Neural crest cell (in vitro differentiated cells): ENCODE measurements at regions not wholly inside any gene's neighbourhood (a gene's known extent, or its start where the extent isn't known, plus 50 kb on each side); places are given as distances from the start of the nearest gene placed in this dataset.
"Not testable (repeated sequence)": the region's sequence is repeated elsewhere in the genome, so short reads cannot be mapped to it uniquely, and the experiment has no call there.

Experiments used
- DNase-seq: peaks from one replicate; pipeline ENCODE4 v3.0.0; 2021; ENCODE audit warnings: low read depth, mixed read lengths, low spot score
- H3K27ac Mint-ChIP-seq: one replicate; pipeline ENCODE4 v1.8.0; 2021; ENCODE audit warnings: mild to moderate bottlenecking, mixed read lengths; ENCODE audit not compliant: unreplicated experiment
- H3K27me3 Mint-ChIP-seq: 2 replicates; pipeline ENCODE4 v1.8.0; 2021; ENCODE audit warnings: low read depth, mild to moderate bottlenecking, mixed read lengths
- H3K36me3 Mint-ChIP-seq: 2 replicates; pipeline ENCODE4 v1.8.0; 2021; ENCODE audit warnings: low read depth, mild to moderate bottlenecking, mixed read lengths
- H3K4me1 Mint-ChIP-seq: 2 replicates; pipeline ENCODE4 v1.8.0; 2021; ENCODE audit warnings: mixed read lengths
- H3K4me3 Mint-ChIP-seq: one replicate; pipeline ENCODE4 v1.8.0; 2021; ENCODE audit warnings: mild to moderate bottlenecking, mixed read lengths
- H3K9me3 Mint-ChIP-seq: 2 replicates; pipeline ENCODE4 v1.8.0; 2021; ENCODE audit warnings: mixed read lengths
- CTCF ChIP-seq: fragments of 200-600 bp; sonication (generic); conservative IDR thresholded peaks from 2 replicates; pipeline ENCODE4 v1.5.0; 2021; ENCODE audit warnings: antibody characterized with exemption, mild to moderate bottlenecking

DNA sequence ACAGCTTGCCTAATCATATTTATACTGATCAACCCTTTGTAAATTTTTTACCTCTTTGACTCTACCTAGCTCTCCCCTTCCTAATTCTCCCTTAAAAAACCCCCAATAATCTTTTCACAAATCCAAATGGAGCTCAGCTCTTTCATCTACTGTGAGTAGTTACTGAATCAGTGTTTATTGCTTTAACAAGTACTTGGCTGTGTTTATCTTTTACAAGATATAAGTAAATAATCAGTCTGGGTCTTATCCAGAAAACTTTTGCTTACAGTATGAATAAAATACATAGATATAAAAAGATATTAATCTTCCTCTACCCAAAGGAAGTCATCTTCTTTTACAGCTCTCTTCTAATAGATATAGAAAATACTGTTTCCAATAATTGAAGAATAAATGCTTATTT is 366.4 kb downstream of the RAP2B start:
- Mint-ChIP-seq H3K4me1 (no peaks in the 10 kb centered on the region), H3K4me3 (no peak overlapping the region), H3K36me3 (no peaks in the 10 kb centered on the region), H3K27me3 (no peaks in the 10 kb centered on the region), H3K9me3 (no peaks in the 10 kb centered on the region), H3K27ac (no peak overlapping the region)
- TF ChIP-seq CTCF: no peak
- DNase-seq: no peak

DNA sequence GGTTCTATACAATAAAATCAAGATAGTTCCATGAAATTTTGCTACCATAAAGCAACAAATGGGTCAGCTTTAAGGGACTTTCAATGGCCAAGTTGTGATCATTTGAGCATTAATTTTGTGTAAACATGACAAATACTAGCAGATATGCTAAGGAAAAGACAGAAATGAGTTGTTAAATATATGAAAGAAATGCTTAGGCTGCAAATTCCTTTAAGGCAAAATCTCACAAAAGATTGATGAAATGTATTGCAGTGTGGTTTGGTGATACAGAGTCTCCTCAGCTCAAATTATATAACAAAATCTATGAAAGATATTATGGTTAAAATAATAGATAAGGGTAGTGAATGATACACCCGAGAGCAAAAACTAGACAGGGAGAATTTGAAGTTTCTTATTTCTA is 377.2 kb downstream of the RAP2B start:
- H3K27ac Mint-ChIP-seq: no peak overlapping the region
- no peak overlapping the region for H3K4me3 Mint-ChIP-seq
- H3K4me1 Mint-ChIP-seq: no peaks in the 10 kb centered on the region
- no peak for DNase-seq
- no peaks in the 10 kb centered on the region for H3K36me3 Mint-ChIP-seq
- no peak for TF ChIP-seq CTCF
- no peaks in the 10 kb centered on the region for H3K27me3 Mint-ChIP-seq
- no peaks in the 10 kb centered on the region for H3K9me3 Mint-ChIP-seq

DNA sequence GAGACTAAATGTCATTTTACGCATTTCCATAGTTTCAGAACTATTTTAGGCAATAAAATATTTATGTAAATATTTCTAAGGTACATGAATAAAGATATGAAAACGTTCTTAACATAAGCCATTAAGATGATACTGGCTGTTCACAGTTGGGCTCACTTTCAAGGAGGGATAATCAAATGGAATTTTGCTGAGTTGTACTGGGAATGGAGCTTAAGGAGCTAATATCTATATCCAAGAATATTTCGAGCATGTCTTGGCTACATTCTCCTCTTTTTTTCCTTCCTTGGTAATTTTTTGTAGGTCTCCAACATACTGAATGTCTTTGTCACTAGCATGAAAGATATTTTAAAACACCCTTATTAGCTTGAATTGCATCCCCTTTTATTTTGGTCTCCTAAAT is 383.4 kb downstream of the RAP2B start:
- DNase-seq: no peak
- H3K27me3 Mint-ChIP-seq: no peaks in the 10 kb centered on the region
- peak overlapping the region; percentile 68 for H3K27ac Mint-ChIP-seq
- H3K9me3 Mint-ChIP-seq: peaks cover 2% of the 10 kb centered on the region
- H3K4me1 Mint-ChIP-seq: peaks cover 5% of the 10 kb centered on the region
- TF ChIP-seq CTCF: no peak
- H3K36me3 Mint-ChIP-seq: no peaks in the 10 kb centered on the region
- H3K4me3 Mint-ChIP-seq: no peak overlapping the region

DNA sequence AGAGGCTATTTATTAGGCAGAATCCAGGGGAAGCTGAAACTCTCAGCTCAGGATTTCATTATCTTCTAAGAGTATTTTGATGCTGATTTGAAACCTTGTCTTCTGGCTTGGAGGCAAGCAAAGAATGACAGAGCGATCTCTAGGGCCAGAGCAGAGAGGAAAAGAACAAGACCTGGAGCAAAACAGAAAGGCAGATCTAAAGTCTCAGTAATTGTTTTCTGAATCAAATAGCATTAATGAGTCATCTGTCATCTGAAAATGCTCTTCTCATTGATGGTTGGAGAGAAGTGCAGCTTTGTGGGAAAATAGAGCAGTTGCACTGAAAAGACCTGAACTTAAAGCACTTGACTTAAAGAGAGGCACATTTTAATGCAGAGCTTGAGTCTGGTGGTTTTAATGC is 385.9 kb downstream of the RAP2B start:
- Mint-ChIP-seq H3K27ac (no peak overlapping the region), H3K4me1 (peaks cover 5% of the 10 kb centered on the region), H3K9me3 (peaks cover 2% of the 10 kb centered on the region), H3K4me3 (no peak overlapping the region), H3K27me3 (no peaks in the 10 kb centered on the region), H3K36me3 (no peaks in the 10 kb centered on the region)
- no peak for TF ChIP-seq CTCF
- DNase-seq: no peak

DNA sequence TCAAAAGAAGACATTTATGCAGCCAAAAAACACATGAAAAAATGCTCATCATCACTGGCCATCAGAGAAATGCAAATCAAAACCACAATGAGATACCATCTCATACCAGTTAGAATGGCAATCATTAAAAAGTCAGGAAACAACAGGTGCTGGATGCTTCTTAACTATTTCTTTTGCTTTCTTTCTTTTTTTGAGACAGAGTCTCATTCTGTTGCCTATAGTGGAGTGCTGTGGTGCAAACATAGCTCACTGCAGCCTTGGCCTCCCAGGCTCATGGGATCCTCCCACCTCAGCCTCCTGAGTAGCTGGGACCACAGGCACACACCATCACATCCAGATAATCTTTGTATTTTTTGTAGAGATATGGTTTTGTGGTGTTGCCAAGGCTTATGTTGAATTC is 387.7 kb downstream of the RAP2B start:
- H3K36me3 Mint-ChIP-seq, H3K9me3 Mint-ChIP-seq, DNase-seq, H3K27ac Mint-ChIP-seq, H3K4me1 Mint-ChIP-seq, H3K27me3 Mint-ChIP-seq, H3K4me3 Mint-ChIP-seq: not testable (repeated sequence)

DNA sequence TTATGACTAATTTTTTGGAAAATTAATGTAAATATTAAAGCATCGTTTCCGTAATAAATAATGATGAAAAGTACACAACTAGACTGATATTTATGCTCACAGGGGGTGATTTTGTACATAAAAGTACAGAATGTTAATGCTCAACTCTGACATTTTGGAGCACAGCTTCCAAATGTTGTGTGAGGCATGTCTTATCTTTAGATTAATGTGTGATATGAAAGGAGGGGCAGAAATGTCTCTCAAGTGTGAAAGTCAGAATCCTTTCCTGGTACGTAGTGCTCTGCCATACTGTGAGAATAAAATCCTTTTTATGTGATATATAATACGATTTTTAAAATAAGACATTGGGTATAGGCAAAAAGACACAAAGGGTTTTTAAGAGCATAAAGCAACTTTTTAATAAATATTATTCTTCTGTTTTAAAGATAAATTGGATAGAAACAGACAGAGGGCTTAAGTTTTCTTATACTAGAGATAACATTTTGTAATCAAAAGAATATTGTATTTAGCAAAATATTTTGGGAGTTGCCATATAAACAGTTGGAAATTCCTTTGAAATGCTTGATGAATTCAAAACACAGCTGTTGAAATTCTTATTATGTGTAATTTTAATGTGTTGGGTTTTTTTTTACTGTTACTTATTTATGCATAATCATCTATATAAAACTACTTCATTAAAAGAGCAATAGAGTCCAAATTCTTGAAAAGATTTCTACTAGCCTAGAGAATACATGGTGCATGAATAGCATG is 389.7 kb downstream of the RAP2B start:
- Mint-ChIP-seq H3K36me3 (no peaks in the 10 kb centered on the region), H3K27ac (no peak overlapping the region), H3K9me3 (no peaks in the 10 kb centered on the region), H3K4me1 (peaks cover 5% of the 10 kb centered on the region), H3K27me3 (no peaks in the 10 kb centered on the region), H3K4me3 (no peak overlapping the region)
- TF ChIP-seq CTCF: no peak
- DNase-seq: no peak
